ENCODE measurements at regions not wholly inside any gene's neighbourhood (a gene's known extent, or its start where the extent isn't known, plus 50 kb on each side); places are given as distances from the start of the nearest gene placed in this dataset.
"Not testable (repeated sequence)": the region's sequence is repeated elsewhere in the genome, so short reads cannot be mapped to it uniquely, and the experiment has no call there.

DNA sequence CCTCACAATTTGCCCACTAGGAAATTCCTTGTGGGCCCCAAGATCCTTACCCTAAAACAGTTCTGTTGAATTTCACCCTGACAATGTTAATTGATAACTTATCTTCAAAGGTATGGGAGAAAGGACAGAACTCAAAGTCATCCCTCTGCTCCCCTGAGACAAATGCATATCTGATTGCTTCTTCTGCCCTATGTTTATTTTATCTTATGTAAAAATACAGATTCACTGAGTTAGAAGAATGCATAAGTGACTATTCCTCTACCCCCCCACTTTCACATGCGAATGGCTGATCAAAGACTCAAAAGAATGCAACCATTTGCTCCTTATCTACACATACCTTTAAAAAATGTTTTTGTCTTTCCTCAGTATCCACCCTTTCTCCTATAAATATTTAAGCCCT, 235.7 kb upstream of the SEMA3C start:
- Mint-ChIP-seq H3K27ac (no peak overlapping the region), H3K36me3 (ENCODE audit: insufficient read depth) (no peaks in the 10 kb centered on the region), H3K9me3 (peaks cover 0 to 7% of the 10 kb centered on the region in 2 donors), H3K4me3 (no peak overlapping the region), H3K4me1 (ENCODE audit: low read depth in 2 of 2) (no peaks in the 10 kb centered on the region), H3K27me3 (no peaks in the 10 kb centered on the region)
- DNase-seq, result no peak
- no peak for ATAC-seq (replicated peaks)

DNA sequence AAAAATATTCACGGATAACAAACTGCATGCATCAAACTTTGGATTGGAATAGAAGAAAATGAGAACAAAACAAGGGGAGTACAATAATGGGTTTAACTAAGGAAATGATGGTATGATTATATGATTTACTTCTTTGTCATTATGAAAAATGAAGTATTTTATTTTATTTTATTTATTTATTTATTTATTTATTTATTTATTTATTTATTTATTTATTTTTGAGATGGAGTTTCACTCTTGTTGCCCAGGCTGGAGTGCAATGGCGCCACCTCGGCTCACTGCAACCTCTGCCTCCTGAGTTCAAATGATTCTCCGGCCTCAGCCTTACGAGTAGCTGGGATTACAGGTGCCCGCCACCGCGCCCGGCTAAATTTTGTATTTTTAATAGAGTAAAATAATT, 234.1 kb upstream of the SEMA3C start:
- not testable (repeated sequence) for H3K9me3 Mint-ChIP-seq; H3K27ac Mint-ChIP-seq; H3K36me3 Mint-ChIP-seq (ENCODE audit: insufficient read depth); DNase-seq; H3K4me3 Mint-ChIP-seq; H3K4me1 Mint-ChIP-seq (ENCODE audit: low read depth in 2 of 2); ATAC-seq (replicated peaks); H3K27me3 Mint-ChIP-seq

DNA sequence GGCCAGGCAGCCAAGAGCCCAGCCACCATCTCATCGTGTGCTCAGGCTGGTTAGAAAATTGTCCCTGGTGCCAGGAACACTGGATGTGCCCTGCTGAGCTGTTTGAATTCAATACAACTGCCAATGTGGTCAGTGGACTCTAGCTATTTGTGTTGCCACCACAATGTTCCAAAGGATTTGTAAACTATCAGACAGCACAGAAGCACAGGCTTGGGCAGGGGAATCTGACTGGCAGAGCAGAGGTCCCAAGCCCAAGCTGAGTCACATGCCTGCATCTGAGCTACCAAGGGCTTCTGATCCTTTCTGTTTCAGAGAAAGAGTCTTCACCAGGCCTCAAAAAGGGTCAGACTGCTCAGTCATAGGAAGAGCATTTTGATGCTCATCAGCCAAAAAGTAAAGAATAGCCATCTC, 232.1 kb upstream of the SEMA3C start:
- Mint-ChIP-seq H3K36me3 (ENCODE audit: insufficient read depth) (no peaks in the 10 kb centered on the region), H3K9me3 (peaks cover 7 to 12% of the 10 kb centered on the region in 2 donors), H3K27me3 (no peaks in the 10 kb centered on the region), H3K4me3 (no peak overlapping the region), H3K27ac (no peak overlapping the region), H3K4me1 (ENCODE audit: low read depth in 2 of 2) (no peaks in the 10 kb centered on the region)
- DNase-seq (no peak), ATAC-seq (replicated peaks) (no peak)

DNA sequence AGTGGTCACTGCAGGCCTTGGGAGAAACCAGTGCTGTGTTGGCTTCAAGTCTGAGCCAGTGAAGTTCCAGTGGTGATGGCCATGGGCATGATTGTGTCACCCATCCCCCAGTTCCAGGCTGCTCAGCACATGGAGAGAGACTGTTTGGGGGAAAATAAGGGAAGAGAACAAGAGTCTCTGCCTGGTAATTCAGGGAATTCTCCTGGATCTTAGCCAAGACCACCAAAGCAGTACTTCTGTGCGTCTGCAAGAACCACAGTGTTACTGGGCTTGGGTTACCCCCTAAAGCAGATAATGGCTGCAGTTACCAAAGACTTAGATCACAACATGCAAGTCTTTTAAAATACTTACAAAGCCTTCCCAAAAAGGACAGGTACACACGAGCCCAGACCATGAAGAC, 225.0 kb upstream of the SEMA3C start:
- no peak for DNase-seq
- no peaks in the 10 kb centered on the region for H3K4me1 Mint-ChIP-seq (ENCODE audit: low read depth in 2 of 2)

DNA sequence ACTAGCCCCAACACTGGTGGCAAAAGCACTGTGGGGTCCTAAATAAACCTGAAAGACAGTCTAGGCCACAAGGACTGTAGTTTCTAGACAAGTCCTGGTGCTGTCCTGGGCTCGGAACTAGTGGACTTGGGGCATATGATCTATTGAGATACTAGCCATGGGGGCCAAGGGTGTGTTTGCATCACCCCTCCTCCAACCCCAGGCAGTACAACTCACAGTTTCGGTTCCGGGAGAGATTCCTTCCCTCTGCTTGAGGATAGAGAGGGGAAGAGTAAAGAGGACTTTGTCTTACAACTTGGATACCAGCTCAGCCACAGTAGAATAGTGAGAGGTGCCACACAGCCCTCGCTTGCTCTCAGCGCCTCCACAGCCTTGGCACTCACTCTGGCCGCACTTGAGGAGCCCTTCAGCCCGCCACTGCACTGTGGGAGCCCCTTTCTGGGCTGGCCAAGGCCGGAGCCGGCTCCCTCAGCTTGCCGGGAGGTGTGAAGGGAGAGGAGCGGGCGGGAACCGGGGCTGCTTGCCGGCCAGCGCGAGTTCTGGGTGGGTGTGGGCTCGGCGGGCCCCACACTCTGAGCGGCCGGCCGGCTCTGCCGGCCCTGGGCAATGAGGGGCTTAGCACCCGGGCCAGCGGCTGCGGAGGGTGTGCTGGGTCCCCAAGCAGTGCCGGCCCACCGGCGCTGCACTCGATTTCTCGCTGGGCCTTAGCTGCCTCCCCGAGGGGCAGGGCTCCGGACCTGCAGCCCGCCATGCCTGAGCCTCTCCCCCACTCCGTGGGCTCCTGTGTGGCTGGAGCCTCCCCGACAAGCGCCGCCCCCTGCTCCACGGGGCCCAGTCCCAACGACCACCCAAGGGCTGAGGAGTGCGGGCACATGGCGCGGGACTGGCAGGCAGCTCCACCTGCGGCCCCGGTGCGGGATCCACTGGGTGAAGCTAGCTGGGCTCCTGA, 222.7 kb upstream of the SEMA3C start:
- not testable (repeated sequence) for H3K4me1 Mint-ChIP-seq (ENCODE audit: low read depth in 2 of 2); ATAC-seq (replicated peaks); H3K36me3 Mint-ChIP-seq (ENCODE audit: insufficient read depth); H3K27ac Mint-ChIP-seq; DNase-seq; H3K4me3 Mint-ChIP-seq; H3K27me3 Mint-ChIP-seq
- peaks cover 15 to 30% of the 10 kb centered on the region in 2 donors for H3K9me3 Mint-ChIP-seq

More for the DNA sequence above, 225.0 kb upstream of the SEMA3C start:
- no peak overlapping the region for H3K4me3 Mint-ChIP-seq
- no peaks in the 10 kb centered on the region for H3K27me3 Mint-ChIP-seq
- no peaks in the 10 kb centered on the region for H3K36me3 Mint-ChIP-seq (ENCODE audit: insufficient read depth)
- peaks cover 16 to 38% of the 10 kb centered on the region in 2 donors for H3K9me3 Mint-ChIP-seq
- H3K27ac Mint-ChIP-seq, result no peak overlapping the region
- ATAC-seq (replicated peaks), result no peak

DNA sequence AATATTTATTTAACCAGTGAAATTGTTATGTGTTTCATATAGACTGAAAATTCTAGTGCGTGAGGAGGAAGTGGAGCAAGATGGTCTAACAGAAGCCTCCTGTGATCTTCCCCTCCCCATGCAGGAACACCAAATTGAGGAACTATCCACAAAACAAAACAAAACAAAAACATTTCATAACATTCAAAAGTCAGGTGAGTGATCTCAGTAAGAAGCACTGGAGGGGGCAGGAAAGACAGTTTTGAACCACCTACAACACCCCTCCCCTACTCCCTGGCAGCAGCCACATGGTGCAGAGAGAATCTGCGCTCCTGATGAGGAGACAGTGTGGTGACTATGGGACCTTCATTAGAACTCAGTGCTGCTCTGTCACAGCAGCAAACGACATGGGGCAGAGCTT, 221.9 kb upstream of the SEMA3C start:
- H3K9me3 Mint-ChIP-seq, result peaks cover 14 to 24% of the 10 kb centered on the region in 2 donors
- DNase-seq, result no peak
- no peaks in the 10 kb centered on the region for H3K4me1 Mint-ChIP-seq (ENCODE audit: low read depth in 2 of 2)
- H3K36me3 Mint-ChIP-seq (ENCODE audit: insufficient read depth), result no peaks in the 10 kb centered on the region
- no peaks in the 10 kb centered on the region for H3K27me3 Mint-ChIP-seq
- no peak for ATAC-seq (replicated peaks)
- H3K27ac Mint-ChIP-seq, result no peak overlapping the region
- H3K4me3 Mint-ChIP-seq, result no peak overlapping the region

DNA sequence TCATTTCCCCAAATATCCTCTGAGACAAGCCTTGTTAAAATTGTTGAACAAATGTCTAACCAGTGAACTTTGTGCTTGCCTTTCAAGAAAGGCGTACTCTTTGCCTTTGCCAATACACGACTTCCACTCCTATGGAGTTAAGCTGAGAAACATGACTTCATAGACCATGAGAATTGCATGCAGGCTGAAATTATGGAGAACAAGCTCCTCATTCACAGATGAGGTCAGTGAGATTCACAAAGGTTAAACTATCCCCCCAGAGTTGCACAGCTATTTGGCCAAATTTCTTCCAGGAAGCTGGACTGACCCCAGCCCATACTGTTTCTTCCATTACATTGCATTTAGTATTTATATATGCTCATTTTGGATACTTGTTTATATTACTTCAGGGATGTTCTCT, 221.4 kb upstream of the SEMA3C start:
- H3K4me1 Mint-ChIP-seq (ENCODE audit: low read depth in 2 of 2), result no peaks in the 10 kb centered on the region
- ATAC-seq (replicated peaks), result no peak
- no peaks in the 10 kb centered on the region for H3K27me3 Mint-ChIP-seq
- no peaks in the 10 kb centered on the region for H3K36me3 Mint-ChIP-seq (ENCODE audit: insufficient read depth)
- H3K4me3 Mint-ChIP-seq, result no peak overlapping the region
- DNase-seq, result no peak
- no peak overlapping the region for H3K27ac Mint-ChIP-seq
- H3K9me3 Mint-ChIP-seq, result peaks cover 11 to 22% of the 10 kb centered on the region in 2 donors

DNA sequence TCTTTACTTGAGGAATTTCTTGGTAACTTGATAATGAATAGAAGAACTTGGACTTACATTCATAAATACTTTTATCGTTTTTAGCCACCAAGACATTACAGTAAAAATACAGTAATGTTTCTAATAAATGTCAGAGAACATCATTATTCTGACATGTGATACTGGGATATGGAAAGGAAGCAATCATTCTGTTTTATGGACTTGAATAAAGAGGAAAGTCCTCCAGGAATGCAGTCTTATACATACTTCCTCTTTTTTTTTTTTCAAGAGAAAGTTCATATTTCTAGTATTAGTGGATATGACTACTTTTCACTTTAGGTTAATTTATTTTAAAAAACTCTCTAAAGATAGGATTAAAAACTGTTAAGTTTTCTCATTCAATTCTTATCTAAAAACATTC, 220.0 kb upstream of the SEMA3C start:
- Mint-ChIP-seq H3K36me3 (ENCODE audit: insufficient read depth) (no peaks in the 10 kb centered on the region), H3K27me3 (no peaks in the 10 kb centered on the region), H3K9me3 (peaks cover 7 to 9% of the 10 kb centered on the region in 2 donors), H3K27ac (no peak overlapping the region), H3K4me3 (no peak overlapping the region), H3K4me1 (ENCODE audit: low read depth in 2 of 2) (no peaks in the 10 kb centered on the region)
- no peak for ATAC-seq (replicated peaks)
- DNase-seq, result no peak

DNA sequence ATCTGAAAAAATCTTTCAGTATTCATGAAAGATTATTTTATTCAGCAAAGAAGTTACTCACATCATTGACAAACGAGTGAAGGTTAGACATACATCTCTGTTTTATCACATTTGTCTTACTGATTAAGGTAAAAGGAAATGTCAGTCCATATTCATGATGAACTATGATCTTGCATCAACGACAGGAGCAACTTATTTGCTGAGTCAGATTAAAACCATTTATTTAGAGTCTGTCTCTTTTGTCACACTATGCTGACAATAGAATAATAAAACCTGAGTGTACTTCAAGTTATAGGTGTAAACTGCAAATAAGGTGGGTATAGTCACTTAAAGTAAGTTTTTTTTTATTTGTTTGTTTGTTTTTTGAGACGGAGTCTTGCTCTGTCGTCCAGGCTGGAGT, 216.5 kb upstream of the SEMA3C start:
- Mint-ChIP-seq H3K27ac (no peak overlapping the region), H3K36me3 (ENCODE audit: insufficient read depth) (no peaks in the 10 kb centered on the region), H3K4me1 (ENCODE audit: low read depth in 2 of 2) (no peaks in the 10 kb centered on the region), H3K27me3 (no peaks in the 10 kb centered on the region), H3K9me3 (peaks cover 0 to 11% of the 10 kb centered on the region in 2 donors), H3K4me3 (no peak overlapping the region)
- ATAC-seq (replicated peaks), result no peak
- DNase-seq, result no peak

DNA sequence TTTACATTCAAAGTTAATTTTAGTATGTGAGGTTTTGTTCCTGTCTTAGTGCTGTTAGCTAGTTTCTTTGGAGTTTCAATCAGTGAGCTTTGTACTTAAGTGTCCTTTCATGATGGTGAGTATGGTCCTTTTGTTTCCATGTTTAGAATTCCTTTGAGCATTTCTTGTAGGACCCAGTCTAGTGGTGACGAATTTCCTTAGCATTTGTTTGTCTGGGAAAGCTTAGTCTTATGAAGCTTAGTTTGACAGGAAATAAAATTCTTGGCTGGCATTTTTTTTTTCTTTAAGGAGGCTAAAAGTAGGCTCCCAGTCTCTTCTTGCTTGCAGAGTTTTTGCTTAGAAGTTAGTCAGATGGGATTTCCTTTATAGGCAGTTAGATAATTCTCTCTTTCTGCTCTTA, 209.2 kb upstream of the SEMA3C start:
- no peak overlapping the region for H3K27ac Mint-ChIP-seq

DNA sequence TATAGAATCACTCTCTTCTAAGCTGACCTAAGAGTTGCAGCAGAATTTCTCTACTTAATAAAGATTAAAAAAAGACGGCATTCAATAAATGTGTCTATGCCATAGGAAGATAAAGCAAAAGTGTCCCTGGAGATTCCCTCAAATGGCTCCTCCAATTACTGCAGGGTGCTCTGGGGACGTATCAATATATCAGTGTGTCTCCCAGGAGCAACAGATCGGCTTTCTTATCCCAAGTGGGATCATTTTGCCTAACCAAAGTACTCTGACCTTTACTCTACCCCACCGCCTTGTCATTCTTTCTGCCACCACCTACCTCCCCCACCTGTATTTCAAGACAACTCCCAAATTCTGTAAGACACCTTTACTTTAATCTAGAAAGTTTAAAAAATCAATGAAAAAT, 202.0 kb upstream of the SEMA3C start:
- DNase-seq (no peak), ATAC-seq (replicated peaks) (no peak)
- Mint-ChIP-seq H3K9me3 (peaks cover 13 to 28% of the 10 kb centered on the region in 2 donors), H3K4me1 (ENCODE audit: low read depth in 2 of 2) (no peaks in the 10 kb centered on the region), H3K4me3 (no peak overlapping the region), H3K36me3 (ENCODE audit: insufficient read depth) (no peaks in the 10 kb centered on the region), H3K27ac (no peak overlapping the region), H3K27me3 (no peaks in the 10 kb centered on the region)

More for the DNA sequence above, 209.2 kb upstream of the SEMA3C start:
- Mint-ChIP-seq H3K9me3 (peaks cover 19 to 47% of the 10 kb centered on the region in 2 donors), H3K4me3 (no peak overlapping the region), H3K4me1 (ENCODE audit: low read depth in 2 of 2) (no peaks in the 10 kb centered on the region), H3K36me3 (ENCODE audit: insufficient read depth) (no peaks in the 10 kb centered on the region), H3K27me3 (no peaks in the 10 kb centered on the region)
- no peak for DNase-seq
- ATAC-seq (replicated peaks), result no peak

DNA sequence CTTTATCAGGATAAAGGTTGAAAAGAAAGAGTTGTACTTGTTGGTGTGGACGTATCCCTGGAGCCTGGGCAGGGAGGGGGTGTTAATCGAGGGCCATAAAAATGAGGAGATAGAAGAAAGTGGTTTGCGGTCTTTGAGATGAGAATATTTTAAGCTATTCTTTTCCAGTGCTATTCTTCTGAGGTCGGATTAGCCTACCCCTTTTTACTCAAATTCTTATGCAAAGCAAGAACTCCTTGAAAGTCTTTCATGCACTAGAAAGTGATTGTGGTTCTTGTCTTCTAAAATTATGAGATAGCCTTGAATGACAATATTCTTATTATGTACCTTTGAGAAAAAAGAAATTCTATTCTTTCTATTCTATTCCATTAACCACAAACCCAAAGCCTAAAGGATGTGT, 201.3 kb upstream of the SEMA3C start:
- Mint-ChIP-seq H3K36me3 (ENCODE audit: insufficient read depth) (no peaks in the 10 kb centered on the region), H3K27ac (no peak overlapping the region), H3K4me3 (no peak overlapping the region), H3K4me1 (ENCODE audit: low read depth in 2 of 2) (no peaks in the 10 kb centered on the region), H3K27me3 (no peaks in the 10 kb centered on the region), H3K9me3 (peaks cover 15 to 23% of the 10 kb centered on the region in 2 donors)
- DNase-seq (no peak), ATAC-seq (replicated peaks) (no peak)

DNA sequence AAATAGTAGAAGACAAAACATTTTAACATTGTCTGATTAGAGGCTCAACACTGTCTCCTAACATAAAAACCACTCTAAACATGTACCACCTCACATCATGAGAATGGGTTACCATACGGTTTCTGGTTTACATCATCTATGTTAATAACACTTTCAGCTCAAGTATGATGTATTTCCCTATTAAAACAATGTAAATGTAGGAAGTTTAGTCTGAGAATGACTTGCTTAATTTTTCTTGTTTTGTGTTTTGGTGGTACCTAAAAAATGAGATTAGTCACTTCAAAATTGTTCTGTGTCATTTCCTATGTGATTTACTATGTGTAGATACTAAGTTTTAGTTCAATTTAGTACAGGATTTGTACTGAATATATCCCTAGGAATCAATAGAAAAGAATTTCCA, 195.8 kb upstream of the SEMA3C start:
- DNase-seq, result no peak

DNA sequence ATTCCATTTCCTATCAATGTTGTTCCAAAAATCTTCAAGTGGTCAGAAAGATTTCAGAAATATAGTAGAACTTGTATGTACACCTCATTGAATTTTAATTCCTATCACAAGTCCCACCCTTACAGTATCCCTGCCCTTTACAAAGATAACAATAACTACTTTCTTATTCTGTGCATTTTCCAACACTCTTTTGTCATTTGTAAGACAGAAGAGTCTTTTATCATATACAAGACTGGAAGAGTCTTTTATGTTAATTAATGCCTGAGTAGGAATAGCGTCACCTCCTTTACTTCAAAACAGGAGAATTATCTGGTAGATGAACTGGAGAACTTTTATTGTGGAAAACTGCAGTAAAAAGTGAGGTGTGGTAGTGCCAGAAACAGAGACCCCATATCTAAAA, 193.9 kb upstream of the SEMA3C start:
- H3K36me3 Mint-ChIP-seq (ENCODE audit: insufficient read depth), result peaks cover 3% of the 10 kb centered on the region
- H3K27ac Mint-ChIP-seq, result no peak overlapping the region
- no peak for DNase-seq
- no peaks in the 10 kb centered on the region for H3K27me3 Mint-ChIP-seq
- H3K4me3 Mint-ChIP-seq, result no peak overlapping the region
- no peaks in the 10 kb centered on the region for H3K4me1 Mint-ChIP-seq (ENCODE audit: low read depth in 2 of 2)
- ATAC-seq (replicated peaks), result no peak
- H3K9me3 Mint-ChIP-seq, result peaks cover 7 to 9% of the 10 kb centered on the region in 2 donors

More for the DNA sequence above, 195.8 kb upstream of the SEMA3C start:
- H3K36me3 Mint-ChIP-seq (ENCODE audit: insufficient read depth), result no peaks in the 10 kb centered on the region
- H3K27me3 Mint-ChIP-seq, result no peaks in the 10 kb centered on the region
- no peak for ATAC-seq (replicated peaks)
- peaks cover 9 to 20% of the 10 kb centered on the region in 2 donors for H3K9me3 Mint-ChIP-seq
- H3K4me3 Mint-ChIP-seq, result no peak overlapping the region
- no peaks in the 10 kb centered on the region for H3K4me1 Mint-ChIP-seq (ENCODE audit: low read depth in 2 of 2)
- no peak overlapping the region for H3K27ac Mint-ChIP-seq

Measured in effector memory CD8-positive, alpha-beta T cell (primary cell).